Posterior cingulate gyrus (tissue), 11 donors: ENCODE measurements at regions not wholly inside any gene's neighbourhood (a gene's known extent, or its start where the extent isn't known, plus 50 kb on each side); places are given as distances from the start of the nearest gene placed in this dataset.

Source experiments
- DNase-seq, 10 donors: peaks; one replicate each; pipeline versions ENCODE4 v3.0.0 to v3.0.0-alpha.2; 2020 to 2021; ENCODE audit warnings: mixed read lengths in 3 of 10
- intact Hi-C: fragments of 100-400 bp; cut with DNase I; formaldehyde crosslinking; loops from one replicate; pipeline ENCODE4 v1.15.1; 2023

DNA sequence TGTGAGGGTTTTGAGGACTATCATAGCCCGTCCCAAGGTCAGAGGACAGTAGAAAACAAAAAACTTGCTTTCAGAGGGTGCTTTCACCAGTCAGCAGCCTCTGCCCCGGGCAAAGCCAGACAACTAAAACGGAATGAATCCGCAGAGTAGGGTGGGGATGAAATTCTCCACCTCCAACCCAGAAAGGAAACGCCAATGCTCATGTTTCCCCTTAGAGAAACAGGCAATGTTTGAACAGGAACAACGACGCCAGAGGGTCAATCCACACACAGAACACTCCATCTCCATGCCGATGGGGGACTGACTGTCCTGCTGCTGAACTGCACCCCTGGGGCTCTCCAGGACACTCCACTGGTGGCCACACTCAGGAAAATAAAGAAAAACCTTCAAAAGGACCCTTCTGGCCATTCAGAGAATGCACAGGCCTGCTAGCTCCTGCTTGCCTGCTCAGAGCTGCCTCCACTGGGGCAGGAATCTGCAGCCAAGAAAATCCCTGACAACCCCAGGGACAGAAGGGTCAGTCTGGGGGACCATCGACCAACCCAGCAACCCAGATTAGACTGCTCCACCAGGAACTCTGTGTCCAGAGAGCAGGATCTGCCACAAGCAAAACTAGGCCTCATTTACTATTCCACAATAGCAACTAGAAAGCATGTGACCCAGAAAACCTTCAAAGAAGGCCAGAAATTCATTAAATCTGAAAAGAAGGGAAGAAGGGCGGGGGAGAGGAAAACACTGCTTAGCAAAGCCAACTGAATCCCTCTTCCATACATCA is 116.0 kb downstream of the TOMM20 start:
- no peak for DNase-seq
- intact Hi-C loops = no loop called here

DNA sequence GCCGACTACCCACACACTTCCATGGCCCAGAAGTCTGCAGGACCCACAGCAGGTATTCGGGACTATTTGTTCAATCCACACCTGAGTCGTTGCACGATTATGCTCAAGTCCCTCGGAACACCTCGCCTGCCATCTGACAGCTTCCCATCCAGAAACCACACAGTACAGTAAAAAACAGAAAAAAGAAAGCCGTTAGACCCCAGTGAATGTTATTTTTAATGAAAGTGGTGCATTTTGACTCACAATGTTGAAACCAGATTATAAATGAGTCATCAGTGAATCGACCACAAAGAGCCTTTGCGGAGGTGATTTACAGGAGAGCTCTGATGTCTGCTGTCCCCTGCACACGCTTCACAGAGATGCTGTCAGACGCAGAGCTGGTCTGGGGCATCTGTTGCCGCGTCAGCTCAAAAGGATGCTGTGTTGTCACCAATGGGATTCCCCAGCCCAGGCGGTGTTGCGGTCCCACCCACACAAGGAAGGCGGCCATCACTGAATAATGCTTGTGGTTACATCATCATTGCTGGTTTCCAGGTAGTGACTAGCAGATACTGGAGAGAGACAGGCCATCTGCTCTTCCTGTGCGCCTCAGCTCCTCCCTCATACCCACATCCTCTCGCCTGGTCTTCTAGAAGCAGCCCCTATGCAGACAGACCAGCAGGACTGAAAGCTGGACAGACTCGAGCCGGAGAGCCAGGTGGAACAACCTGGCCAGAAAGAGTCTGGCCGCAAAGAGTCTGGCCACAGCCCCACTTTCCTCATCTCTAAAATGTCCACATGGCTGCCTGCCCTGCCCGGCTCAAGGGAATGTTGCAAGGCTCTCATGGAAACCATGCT is 116.8 kb downstream of the TOMM20 start:
- intact Hi-C loops = no loop called here
- DNase-seq = peak in 8 of 10 donors; percentile 37 to 93 (median 64)

DNA sequence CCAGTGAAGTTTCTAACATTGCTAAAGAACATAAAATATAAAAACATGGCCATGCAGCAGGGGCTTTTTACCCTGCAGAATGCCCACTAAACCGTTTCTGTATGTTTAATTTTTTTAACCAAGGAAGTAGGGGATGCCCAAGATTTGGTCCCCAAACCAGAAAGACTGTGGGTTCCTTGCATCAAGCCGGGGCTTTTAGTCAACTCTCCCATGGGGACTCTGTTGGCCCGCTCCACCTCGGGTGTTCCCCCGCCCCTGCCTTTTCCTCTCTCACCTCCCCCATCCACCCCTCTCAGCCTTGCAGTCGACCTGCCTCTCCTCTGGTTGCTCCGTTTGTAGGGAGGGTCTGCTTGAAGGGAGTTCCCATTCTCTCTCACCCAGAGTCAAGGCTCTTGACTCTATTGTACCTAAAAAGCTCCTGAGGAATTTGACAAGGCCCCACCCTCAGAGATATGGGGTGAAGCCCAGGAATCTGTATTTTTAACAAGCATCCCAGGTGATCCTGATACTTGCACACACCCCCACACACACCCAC is 117.5 kb downstream of the TOMM20 start:
- DNase-seq = no peak
- intact Hi-C loops = no loop called here

DNA sequence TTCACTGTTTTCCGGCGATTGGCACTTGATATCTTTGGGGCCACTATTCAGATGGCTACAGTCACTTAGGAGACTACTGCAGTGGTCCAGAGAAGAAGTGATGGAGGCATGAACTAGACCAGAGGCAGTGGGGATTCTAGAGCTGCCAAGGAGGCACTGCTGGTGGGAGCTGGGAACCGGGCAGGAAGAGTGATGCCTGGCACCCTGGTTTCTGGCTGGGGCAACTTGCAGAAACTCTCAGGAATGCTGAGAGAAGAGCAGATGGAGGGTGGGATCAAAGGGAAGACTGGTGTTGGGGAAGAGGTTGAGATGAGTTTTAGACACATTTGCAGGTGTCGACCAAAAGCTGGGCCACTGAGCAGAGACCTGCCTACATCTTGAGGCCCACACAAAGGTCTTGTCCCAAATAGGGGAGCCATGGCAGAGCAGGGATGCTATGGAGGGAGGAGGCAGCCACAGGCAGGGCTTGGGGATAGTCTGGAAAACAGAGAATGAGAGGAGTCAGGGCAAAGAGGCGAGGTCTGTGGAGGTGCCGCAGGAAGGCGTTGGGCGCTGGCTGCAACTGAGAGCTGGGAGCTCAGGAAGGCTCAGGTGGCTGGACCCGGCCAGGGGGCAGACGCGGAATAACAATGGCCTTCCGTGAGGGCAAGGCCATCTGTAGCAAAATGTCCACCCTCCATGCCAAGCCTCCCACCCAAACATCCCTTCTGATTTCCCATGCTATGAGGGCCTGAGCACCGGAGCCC is 118.9 kb downstream of the TOMM20 start:
- intact Hi-C loops = no loop called here
- no peak for DNase-seq

DNA sequence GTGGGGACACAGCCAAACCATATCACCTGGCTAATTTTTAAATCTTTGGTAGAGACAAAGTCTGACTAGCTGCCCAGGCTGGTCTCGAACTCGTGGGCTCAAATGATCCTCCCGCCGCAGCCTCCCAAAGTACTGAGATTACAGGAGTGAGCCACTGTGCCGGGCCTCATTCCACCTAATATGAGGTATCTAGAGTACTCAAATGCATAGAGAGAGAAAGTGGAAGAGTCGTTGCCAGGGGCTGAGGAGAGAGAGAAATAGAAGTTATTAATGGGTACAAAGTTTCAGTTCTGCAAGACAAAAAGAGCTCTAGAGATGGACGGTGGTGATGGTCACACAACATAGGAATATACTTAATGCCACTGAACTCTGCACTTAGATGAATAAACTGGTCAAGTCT is 119.6 kb downstream of the TOMM20 start:
- DNase-seq = no peak
- intact Hi-C loops = no loop called here

DNA sequence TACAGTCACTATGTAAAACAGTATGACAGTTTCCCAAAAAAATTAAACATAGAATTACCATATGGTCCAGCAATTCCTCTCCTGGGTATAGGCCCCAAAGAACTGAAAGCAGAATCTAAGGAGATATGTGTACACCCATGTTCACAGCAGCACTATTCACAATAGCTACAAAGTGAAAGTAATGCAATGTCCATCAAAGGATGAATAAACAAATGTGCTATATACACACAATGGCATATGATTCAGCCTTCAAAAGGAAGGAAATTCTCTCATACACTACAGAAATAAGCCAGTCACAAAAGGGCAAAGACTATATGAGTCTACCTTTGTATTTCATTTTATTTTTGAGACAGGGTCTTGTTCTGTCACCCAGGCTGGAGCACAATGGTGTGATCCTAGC is 120.4 kb downstream of the TOMM20 start:
- no peak for DNase-seq
- intact Hi-C loops = no loop called here

DNA sequence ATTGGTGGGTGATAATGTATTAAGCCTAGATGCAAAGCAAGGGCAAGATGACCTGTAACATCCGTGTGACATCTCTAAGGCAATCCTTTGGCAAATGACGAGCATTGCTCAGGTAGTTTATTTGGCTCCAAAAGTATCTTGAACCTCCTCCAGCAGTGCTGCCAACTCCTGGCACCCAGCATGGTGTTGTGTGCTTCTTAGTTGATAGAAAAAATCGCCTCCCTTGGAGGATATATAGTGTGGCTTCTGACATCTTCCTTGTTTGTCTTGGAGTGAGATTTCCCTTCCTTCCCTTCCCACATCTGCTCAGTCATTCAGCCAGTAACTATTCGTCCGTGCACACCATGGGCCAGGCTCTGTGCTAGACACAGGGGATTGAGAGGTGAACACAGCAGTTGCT is 121.8 kb downstream of the TOMM20 start:
- intact Hi-C loops = no loop called here
- DNase-seq = no peak

DNA sequence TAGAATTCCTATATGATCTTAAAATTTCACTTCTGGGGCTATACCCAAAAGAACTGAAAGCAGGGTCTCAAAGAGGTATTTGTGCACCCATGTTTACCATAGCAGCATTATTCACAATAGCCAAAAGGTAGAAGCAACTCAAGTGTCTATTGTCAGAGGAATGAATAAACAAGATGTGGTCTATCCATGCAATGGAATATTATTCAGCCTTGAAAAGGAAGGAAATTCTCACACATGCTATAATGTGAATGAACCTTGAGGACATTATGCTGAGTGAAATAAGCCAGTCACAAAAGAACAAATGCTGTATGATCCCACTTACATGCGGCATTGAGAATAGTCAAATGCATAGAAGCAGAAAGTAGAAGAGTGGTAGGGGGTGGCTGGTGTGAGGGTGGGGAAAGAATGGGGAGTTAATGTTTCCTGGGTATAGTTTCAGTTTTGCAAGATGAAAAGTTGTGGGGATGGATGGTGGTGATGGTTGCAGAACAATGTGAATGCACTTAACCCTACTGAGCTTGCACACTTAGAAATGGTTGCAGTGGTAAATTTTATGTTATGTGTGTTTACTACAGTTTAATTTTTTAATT is 122.4 kb downstream of the TOMM20 start:
- intact Hi-C loops = no loop called here
- no peak for DNase-seq

DNA sequence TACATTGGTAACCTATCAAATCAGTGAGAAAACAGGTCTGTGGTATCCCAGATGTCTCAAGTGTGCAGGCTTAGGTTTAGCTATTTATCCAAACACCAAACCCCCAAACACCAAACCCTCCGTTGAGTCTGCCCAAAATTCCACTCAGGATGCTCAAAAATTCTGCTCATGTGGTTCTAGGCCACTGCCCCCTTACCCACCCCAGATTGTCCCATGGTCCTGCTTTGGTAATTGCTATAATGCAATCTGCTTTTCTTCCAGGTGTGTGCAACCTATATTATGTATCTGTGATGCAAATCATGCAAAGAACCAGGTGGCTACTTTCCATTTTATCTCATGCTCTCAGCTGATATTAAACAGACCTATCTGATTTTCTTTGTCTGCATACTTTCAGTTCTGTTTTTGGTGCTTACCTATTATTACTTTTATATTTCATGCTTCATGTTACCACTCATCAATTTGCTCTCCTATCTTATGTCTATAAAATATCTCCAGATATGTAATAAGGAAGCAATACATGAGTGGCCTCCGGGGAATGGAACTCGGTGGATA is 123.7 kb downstream of the TOMM20 start:
- intact Hi-C loops = no loop called here
- DNase-seq = no peak

DNA sequence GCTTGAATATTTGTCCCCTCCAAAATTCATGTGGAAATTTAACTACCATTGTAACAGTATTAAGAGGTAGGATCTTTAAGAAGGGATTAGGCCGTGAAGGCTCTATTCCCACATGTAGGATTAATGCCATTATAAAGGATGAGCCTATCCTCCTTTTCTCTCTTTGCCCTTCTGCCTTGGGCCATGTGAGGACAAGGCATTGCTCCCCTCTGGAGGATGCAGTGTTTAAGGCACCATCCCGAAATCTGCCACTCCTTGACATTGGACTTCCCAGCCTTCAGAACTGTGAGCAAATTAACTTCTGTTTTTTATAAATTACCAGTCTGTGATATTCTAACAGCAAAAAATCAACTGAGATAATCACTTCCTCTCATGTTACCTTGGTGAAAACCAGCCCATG is 124.4 kb downstream of the TOMM20 start:
- intact Hi-C loops = no loop called here
- no peak for DNase-seq

DNA sequence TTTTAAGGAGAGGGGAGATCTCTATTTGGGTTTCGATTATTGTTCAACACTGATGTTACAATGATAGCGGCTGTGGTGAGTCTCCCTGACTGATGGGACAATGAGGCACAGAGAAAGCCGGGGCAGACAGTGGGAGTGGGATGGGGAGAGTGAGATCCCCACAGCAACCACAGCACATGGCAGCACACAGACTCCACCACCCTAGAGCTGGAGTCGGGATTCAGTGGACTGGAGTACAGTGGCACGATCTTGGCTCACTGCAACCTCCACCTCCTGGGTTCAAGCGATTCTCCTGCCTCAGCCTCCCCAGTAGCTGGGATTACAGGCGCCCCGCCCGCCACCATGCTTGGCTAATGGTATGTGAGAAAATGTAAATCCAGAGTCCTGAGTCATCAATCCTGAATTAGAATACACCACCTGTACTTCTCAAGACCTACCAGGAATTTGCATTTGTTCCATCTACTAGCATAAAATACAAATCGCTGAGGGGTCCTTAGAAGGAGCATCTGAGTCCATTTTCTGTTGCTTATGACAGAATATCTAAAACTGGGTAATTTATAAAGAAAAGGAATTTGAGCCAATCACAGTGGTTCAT is 125.8 kb downstream of the TOMM20 start:
- peak in 1 of 10 donors; percentile 49 for DNase-seq
- intact Hi-C loops = no loop called here

DNA sequence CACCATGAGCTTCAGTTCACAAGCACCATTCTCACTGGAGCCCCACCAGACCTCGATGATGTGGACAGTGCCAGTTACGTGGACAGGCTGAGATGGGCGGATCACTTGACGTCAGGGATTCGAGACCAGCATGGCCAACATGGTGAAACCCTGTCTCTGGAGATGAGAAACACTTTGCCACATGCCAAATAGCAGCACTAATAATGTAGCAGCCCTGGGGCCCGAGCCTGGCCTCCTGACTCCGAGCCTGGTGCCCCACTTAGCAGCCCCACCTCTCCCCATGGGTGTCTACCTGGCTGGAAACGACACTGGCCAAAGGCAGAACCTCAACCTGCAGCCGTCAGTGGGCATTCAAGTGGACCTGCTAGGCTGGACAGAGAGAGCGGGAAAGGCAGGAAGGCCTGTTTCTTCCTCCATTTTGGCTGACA is 129.1 kb downstream of the TOMM20 start:
- no peak for DNase-seq
- intact Hi-C loops = loop anchor here (10.0 kb wide), 1 partner anchor 385 kb away; the partner anchor contains the start of gene IRF2BP2

DNA sequence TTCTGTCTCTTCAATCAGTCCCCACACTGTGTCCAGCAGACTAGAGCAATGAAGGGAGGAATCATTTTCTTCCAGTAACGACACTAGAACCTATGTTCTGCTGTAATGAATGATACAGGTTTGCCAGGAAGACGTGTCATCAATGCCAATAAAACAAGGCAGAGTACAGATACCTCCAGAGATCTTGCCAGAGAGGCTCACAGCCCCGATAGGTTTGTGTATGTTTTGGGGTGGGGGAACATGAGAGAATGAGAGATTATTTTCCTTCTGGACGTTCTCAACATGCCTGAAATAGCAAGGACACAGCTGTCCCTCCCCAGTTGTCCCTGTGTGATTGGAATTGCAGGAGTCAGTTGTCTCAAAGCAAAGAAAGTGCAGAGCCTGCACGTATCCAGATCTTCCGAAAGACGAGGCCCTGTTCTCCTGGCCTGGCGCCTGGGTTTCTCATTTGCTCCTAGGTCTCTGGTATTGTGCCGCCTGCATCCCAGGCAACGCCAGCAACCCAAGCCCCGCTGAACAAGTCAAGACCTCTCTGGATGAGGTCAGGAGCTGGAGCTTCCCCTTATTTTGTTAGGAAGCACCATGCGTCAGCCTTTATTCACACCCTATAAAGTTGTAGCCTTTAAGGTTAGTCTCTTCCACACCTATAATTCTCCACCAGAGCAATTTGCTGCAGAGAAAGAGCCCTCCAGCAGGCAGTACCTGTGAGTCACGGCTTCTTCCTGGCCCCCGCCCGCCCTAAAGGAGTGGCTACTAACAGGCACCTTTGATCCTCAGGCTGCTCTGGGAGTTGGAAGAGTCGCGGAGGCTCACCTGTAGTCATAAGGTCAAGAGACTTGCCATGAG is 130.5 kb downstream of the TOMM20 start:
- intact Hi-C loops = loop anchor here (10.0 kb wide), 1 partner anchor 383 kb away; the partner anchor contains the start of gene IRF2BP2
- no peak for DNase-seq

DNA sequence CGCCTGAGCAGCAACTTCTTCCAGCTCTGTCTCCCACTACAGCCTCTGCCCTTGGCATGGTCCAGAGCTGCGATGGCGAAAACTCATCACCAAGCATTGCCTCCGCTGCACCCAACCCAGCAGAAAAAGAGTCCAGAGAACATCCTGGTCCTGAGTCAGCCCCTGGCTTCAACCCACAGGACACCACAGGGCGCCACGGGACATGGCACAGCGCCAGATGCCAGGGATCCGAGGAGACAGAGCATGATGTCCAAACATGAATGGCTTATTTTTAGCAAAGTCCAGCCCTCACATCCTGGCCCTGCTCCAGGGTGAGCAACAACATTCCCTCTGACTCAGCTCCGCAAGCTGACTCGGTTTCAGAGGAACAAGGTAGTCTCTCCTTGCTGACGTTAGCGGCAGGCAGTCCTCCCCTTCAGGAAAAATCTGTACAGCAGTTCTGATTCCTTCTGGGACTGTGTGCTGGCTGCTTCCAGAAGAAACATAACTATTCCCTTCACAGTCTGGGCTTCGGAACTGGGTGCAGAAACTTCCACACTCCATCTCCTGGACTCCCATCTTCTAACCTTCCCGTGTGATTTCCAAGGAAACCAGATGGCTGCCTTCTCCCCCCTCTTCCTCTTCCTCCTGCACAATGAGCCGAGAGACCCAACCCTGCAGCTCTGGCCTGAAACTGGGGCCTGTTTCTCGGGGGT is 131.3 kb downstream of the TOMM20 start:
- intact Hi-C loops = loop anchor here (10.0 kb wide), 1 partner anchor 383 kb away; the partner anchor contains the start of gene IRF2BP2
- DNase-seq = peak; percentile 79 to 98 (median 94)

DNA sequence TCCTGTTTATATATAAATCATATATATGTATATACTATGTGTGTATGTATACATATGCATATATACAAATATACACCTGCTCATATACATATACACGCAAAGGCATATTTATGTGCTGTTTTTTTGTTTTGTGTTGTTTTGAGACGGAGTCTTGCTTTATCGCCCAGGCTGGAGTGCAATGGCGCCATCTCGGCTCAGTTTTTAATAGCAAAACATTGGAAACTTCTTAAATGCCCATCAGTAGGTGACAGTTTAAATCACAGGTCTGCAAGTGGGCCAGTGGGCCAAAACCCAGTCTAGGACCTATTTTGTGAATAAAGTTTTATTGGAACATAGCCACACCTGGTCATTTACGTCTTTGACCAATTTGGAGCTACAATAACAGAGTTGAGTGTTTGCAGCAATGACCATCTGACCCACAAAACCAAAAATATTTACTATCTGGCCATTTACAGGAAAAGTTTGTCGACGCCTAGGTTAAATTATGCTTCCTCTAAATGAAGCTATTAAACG is 132.3 kb downstream of the TOMM20 start:
- DNase-seq = no peak
- intact Hi-C loops = loop anchor here (10.0 kb wide), 1 partner anchor 382 kb away; the partner anchor contains the start of gene IRF2BP2

DNA sequence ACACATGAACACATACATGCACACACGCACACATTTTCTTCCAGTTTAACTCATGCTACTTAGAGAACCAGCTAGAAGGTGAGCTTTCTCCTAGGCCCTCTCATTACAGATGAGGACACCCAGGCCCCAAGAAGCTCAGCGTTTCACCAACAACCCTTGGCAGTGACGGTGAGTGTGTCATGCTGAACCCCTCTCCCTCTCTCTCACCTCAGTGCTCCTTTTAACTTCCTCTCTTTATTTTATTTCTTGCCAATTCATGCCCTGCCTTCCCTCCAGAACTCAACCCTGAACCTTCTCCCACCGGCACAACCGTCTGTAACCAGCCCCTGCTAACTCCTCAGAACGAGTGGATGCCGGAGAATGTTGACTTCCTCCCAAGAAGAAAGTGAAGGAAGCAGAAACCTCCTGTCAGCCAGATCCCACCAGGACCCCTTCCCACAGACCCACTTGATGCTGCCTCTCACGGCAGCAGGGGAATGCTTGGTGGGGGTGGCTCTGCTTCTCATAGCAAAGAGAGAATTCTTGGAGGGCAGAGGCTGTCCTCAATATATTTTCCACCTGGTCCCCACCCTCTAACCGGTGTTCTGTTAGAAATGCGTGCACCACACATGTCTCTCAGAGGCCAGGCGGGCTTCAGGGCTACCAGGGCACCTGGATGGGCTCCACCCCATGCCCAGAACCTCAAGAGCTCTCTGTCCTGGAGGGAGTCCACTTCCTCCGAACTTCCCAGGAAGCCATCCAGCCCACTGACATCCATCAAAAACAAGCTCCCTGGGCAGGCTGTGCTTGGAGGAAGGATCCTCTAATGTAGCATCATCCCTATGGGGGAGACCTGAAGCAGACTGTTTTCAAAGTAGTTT is 134.0 kb downstream of the TOMM20 start:
- intact Hi-C loops = loop anchor here (10.0 kb wide), 1 partner anchor 380 kb away; the partner anchor contains the start of gene IRF2BP2
- DNase-seq = peak in 1 of 10 donors; percentile 30

DNA sequence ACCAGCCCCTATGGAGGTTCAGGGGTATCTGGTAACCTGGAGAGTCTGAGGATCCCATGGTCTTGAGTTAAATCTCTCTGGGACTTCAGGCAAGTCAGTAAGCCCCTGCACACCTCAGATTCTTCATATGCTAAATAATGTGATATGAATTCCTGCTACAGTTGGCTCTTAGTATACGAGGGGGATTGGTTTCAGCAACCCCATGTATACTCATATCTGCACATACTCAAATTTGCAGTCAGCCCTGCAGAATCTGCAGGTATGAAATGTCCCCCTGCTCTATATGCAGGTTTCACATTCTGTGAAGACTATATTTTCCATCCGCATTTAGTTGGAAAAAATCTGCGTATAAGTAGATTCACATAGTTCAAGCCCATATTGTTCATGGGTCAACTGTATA is 136.6 kb downstream of the TOMM20 start:
- intact Hi-C loops = loop anchor here (10.0 kb wide), 1 partner anchor 377 kb away; the partner anchor contains the start of gene IRF2BP2
- no peak for DNase-seq
